ENCODE measurements at regions not wholly inside any gene's neighbourhood (a gene's known extent, or its start where the extent isn't known, plus 50 kb on each side); places are given as distances from the start of the nearest gene placed in this dataset.
"Not testable (repeated sequence)": the region's sequence is repeated elsewhere in the genome, so short reads cannot be mapped to it uniquely, and the experiment has no call there.

DNA sequence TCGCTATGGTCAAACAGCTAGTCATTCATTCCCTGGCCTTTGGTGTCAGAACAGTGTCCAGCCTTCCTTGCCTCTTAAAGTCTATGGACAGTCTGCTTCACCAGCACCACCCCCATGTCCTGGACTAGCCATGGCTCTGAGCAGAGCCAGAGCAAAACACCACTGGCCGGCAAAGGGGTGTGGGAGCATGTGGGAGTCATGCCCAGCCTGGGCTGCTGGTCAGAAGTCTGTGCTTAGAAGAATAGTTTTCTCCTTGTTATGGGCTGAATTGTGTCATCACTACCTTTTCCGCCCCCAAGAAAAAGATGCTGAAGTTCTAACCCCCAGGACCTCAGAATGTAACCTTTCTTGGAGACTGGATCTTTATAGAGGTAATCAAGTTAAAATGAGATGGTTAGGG is 132.9 kb upstream of the LPP start:
- H3K36me3 Mint-ChIP-seq (ENCODE audit: low read depth), result no peaks in the 10 kb centered on the region
- H3K9me3 Mint-ChIP-seq, result peaks cover 4% of the 10 kb centered on the region
- TF ChIP-seq, protein P1, sequence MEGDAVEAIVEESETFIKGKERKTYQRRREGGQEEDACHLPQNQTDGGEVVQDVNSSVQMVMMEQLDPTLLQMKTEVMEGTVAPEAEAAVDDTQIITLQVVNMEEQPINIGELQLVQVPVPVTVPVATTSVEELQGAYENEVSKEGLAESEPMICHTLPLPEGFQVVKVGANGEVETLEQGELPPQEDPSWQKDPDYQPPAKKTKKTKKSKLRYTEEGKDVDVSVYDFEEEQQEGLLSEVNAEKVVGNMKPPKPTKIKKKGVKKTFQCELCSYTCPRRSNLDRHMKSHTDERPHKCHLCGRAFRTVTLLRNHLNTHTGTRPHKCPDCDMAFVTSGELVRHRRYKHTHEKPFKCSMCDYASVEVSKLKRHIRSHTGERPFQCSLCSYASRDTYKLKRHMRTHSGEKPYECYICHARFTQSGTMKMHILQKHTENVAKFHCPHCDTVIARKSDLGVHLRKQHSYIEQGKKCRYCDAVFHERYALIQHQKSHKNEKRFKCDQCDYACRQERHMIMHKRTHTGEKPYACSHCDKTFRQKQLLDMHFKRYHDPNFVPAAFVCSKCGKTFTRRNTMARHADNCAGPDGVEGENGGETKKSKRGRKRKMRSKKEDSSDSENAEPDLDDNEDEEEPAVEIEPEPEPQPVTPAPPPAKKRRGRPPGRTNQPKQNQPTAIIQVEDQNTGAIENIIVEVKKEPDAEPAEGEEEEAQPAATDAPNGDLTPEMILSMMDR (conservative IDR thresholded peaks at IDR 0.05), result no peak
- H3K27ac Mint-ChIP-seq (ENCODE audit: unreplicated experiment), result no peak overlapping the region
- H3K27me3 Mint-ChIP-seq (ENCODE audit: low read depth), result no peaks in the 10 kb centered on the region
- H3K4me3 Mint-ChIP-seq, result no peak overlapping the region
- H3K4me1 Mint-ChIP-seq, result peaks cover 6% of the 10 kb centered on the region
- no peak for DNase-seq (ENCODE audit: low read depth, low spot score)

GRCh38 chr3:188021502-188022040 is 132.4 kb upstream of the LPP start:
- Mint-ChIP-seq H3K4me1 (peaks cover 6% of the 10 kb centered on the region), H3K27ac (ENCODE audit: unreplicated experiment) (no peak overlapping the region), H3K36me3 (ENCODE audit: low read depth) (no peaks in the 10 kb centered on the region), H3K4me3 (no peak overlapping the region), H3K9me3 (peaks cover 4% of the 10 kb centered on the region), H3K27me3 (ENCODE audit: low read depth) (no peaks in the 10 kb centered on the region)
- DNase-seq (ENCODE audit: low read depth, low spot score), result no peak
- TF ChIP-seq, protein P1 (conservative IDR thresholded peaks at IDR 0.05), result no peak

DNA sequence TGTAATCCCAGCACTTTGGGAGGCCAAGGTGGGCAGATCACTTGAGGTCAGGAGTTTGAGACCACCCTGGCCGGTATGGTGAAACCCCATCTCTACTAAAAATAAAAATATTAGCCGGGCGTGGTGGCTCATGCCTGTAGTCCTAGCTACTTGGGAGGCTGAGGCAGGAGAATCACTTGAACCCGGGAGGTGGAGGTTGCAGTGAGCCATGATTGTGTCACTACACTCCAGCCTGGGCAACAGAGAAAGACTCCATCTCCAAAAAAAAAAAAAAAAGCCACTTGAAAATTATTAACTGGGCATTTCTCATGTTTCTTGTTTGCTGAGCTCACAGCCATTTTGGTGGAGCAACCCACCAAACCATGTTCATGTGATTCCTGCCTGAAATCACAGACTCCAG is 131.1 kb upstream of the LPP start:
- not testable (repeated sequence) for H3K4me1 Mint-ChIP-seq; H3K36me3 Mint-ChIP-seq (ENCODE audit: low read depth); H3K9me3 Mint-ChIP-seq; H3K27me3 Mint-ChIP-seq (ENCODE audit: low read depth); H3K27ac Mint-ChIP-seq (ENCODE audit: unreplicated experiment); DNase-seq (ENCODE audit: low read depth, low spot score); H3K4me3 Mint-ChIP-seq

DNA sequence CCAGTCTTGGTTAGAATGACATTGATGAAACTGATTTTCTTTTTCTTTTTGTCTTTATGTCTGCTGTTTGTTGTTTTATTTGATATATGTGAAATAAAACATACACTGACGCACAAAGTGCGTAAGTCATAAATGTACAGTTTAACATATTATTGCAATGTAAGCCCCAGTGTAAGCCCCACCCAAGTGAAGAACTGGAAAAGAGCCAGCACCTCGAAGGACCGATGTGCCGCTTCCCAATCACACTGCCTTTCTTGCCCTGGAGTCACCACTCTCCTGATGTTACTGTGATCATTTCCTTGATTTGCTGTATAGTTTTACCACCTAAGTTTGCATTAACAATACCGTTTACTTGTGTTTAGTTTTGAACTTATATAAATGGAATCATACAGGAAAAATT is 128.4 kb upstream of the LPP start:
- H3K4me1 Mint-ChIP-seq, result no peaks in the 10 kb centered on the region
- H3K27me3 Mint-ChIP-seq (ENCODE audit: low read depth), result no peaks in the 10 kb centered on the region
- DNase-seq (ENCODE audit: low read depth, low spot score), result no peak
- no peaks in the 10 kb centered on the region for H3K36me3 Mint-ChIP-seq (ENCODE audit: low read depth)
- TF ChIP-seq, protein P1 (conservative IDR thresholded peaks at IDR 0.05), result no peak
- H3K4me3 Mint-ChIP-seq, result no peak overlapping the region
- H3K9me3 Mint-ChIP-seq, result peaks cover 4% of the 10 kb centered on the region
- peak overlapping the region; percentile 43 for H3K27ac Mint-ChIP-seq (ENCODE audit: unreplicated experiment)

- Mint-ChIP-seq H3K4me3 (no peak overlapping the region), H3K9me3 (no peaks in the 10 kb centered on the region), H3K4me1 (no peaks in the 10 kb centered on the region), H3K27me3 (ENCODE audit: low read depth) (no peaks in the 10 kb centered on the region), H3K36me3 (ENCODE audit: low read depth) (no peaks in the 10 kb centered on the region), H3K27ac (ENCODE audit: unreplicated experiment) (no peak overlapping the region)
- no peak for DNase-seq (ENCODE audit: low read depth, low spot score)
- TF ChIP-seq, protein P1 (conservative IDR thresholded peaks at IDR 0.05), result no peak
Measured at GRCh38 chr3:188026191-188026968, 127.6 kb upstream of the LPP start.

GRCh38 chr3:188031121-188031520 is 122.8 kb upstream of the LPP start:
- Mint-ChIP-seq H3K27me3 (ENCODE audit: low read depth) (no peaks in the 10 kb centered on the region), H3K4me1 (no peaks in the 10 kb centered on the region), H3K27ac (ENCODE audit: unreplicated experiment) (no peak overlapping the region), H3K4me3 (no peak overlapping the region), H3K36me3 (ENCODE audit: low read depth) (no peaks in the 10 kb centered on the region), H3K9me3 (peaks cover 10% of the 10 kb centered on the region)
- DNase-seq (ENCODE audit: low read depth, low spot score), result no peak
- TF ChIP-seq, protein P1 (conservative IDR thresholded peaks at IDR 0.05), result no peak

All from neural crest cell (in vitro differentiated cells).